T-cell (primary cell): ENCODE measurements at regions not wholly inside any gene's neighbourhood (a gene's known extent, or its start where the extent isn't known, plus 50 kb on each side); places are given as distances from the start of the nearest gene placed in this dataset.

Source experiments
- ATAC-seq, 4 experiments: fragments of 200-7000 bp in 3 of 4; fragments of 150-1000 bp in 1 of 4; cut with Tn5 transposase; replicated peaks in 1 of 4; 1 replicate in 3 of 4; 2 replicates in 1 of 4; pipeline ENCODE4 v1.10.0; 2021; ENCODE audit warnings: moderate library complexity in 3 of 4, mild to moderate bottlenecking in 2 of 4, moderate number of reproducible peaks in 1 of 4
- CTCF ChIA-PET, 2 donors: fragments of 300-600 bp; sonication (Branson Sonifier 250); formaldehyde crosslinking; loops; one replicate each; lab custom pipeline; 2022; ENCODE audit warnings: antibody characterized with exemption in 2 of 2; lab: Charles Lee
- POLR2A ChIA-PET, 2 donors: fragments of 300-600 bp; sonication (Branson Sonifier 250); formaldehyde crosslinking; loops; one replicate each; lab custom pipeline; 2022; ENCODE audit warnings: antibody characterized with exemption in 2 of 2; lab: Charles Lee
- DNase-seq, 35 experiments: peaks; one replicate each; pipeline versions ENCODE4 v3.0.0 to v3.0.0-alpha.2; 2013 to 2023
- H3K27ac ChIP-seq: one replicate; pipeline ENCODE4 v1.5.1; 2013; ENCODE audit warnings: low read length
- H3K27me3 ChIP-seq, 2 experiments: replicated peaks in 1 of 2; 1 replicate in 1 of 2; 2 replicates in 1 of 2; pipeline versions ENCODE4 v1.6.1 to v1.7.0; 2013; ENCODE audit warnings: low read length in 1 of 2, mixed read lengths in 1 of 2; ENCODE audit not compliant: control insufficient read depth in 2 of 2, insufficient read depth in 2 of 2; ENCODE audit errors: extremely low read depth in 1 of 2
- H3K36me3 ChIP-seq, 2 donors: 1 replicate in 1 of 2; 2 replicates in 1 of 2; pipeline versions ENCODE4 v1.6.1 to v1.7.0; 2013; ENCODE audit warnings: low read length in 1 of 2; ENCODE audit not compliant: control insufficient read depth in 2 of 2, insufficient read depth in 1 of 2; ENCODE audit errors: extremely low read depth in 1 of 2
- H3K4me1 ChIP-seq, 2 experiments: 1 replicate in 1 of 2; 2 replicates in 1 of 2; pipeline versions ENCODE4 v1.6.1 to v1.7.0; 2013; ENCODE audit warnings: low read length in 2 of 2, mixed read lengths in 1 of 2; ENCODE audit not compliant: insufficient read depth in 2 of 2, control insufficient read depth in 1 of 2; ENCODE audit errors: extremely low read depth in 1 of 2
- H3K4me3 ChIP-seq, 2 donors: 1 replicate in 1 of 2; 2 replicates in 1 of 2; pipeline versions ENCODE4 v1.5.1 to v1.7.0; 2013; ENCODE audit warnings: mild to moderate bottlenecking in 2 of 2, low read length in 1 of 2, moderate library complexity in 1 of 2; ENCODE audit not compliant: control insufficient read depth in 1 of 2; ENCODE audit errors: extremely low read depth in 1 of 2
- H3K9me3 ChIP-seq: 2 replicates; pipeline ENCODE4 v1.7.0; 2013
- H3K27ac Mint-ChIP-seq, 2 donors: one replicate each; pipeline ENCODE4 v1.8.0; 2020 to 2021; ENCODE audit warnings: mild to moderate bottlenecking in 2 of 2, mixed read lengths in 2 of 2
- H3K27me3 Mint-ChIP-seq, 2 donors: one replicate each; pipeline ENCODE4 v1.8.0; 2021 to 2022; ENCODE audit warnings: mixed read lengths in 2 of 2
- H3K36me3 Mint-ChIP-seq: one replicate; pipeline ENCODE4 v1.8.0; 2021; ENCODE audit warnings: mixed read lengths
- H3K4me1 Mint-ChIP-seq, 3 donors: one replicate each; pipeline ENCODE4 v1.8.0; 2020 to 2022; ENCODE audit warnings: mixed read lengths in 3 of 3, mild to moderate bottlenecking in 1 of 3
- H3K4me3 Mint-ChIP-seq, 3 donors: one replicate each; pipeline ENCODE4 v1.8.0; 2020 to 2022; ENCODE audit warnings: mild to moderate bottlenecking in 3 of 3, mixed read lengths in 3 of 3, moderate library complexity in 3 of 3
- H3K9me3 Mint-ChIP-seq, 3 donors: one replicate each; pipeline ENCODE4 v1.8.0; 2020 to 2022; ENCODE audit warnings: mixed read lengths in 3 of 3
- WGBS: methylation state at CpG from one replicate; pipeline ENCODE4 v1.1.5; 2013; ENCODE audit warnings: missing lambda C conversion rate; ENCODE audit not compliant: insufficient coverage; 5-methylcytosine and 5-hydroxymethylcytosine counted together

DNA sequence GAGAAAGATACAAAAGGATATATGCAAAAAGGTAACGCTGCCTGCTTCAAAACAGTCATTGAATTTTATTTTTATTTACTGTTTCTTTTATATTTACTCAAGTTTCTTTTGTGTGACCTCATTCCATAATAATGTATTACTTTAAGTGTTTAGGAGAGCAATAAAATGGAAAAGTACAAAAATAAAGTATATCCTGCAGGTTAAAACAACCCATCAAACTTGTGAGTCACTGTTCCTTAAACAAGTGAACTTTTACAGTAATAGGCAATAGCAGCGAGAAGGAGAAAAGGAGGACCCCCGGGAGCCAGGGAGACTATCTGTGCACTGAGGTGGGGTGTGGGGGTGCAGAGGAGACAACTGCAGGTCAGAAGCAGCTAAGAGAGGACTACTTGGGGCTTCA is 124.5 kb downstream of the EN1 start:
- H3K27ac ChIP-seq = no peak overlapping the region
- H3K27me3 ChIP-seq = peaks cover 0 to 3% of the 10 kb centered on the region in 2 experiments
- H3K4me1 Mint-ChIP-seq = no peaks in the 10 kb centered on the region
- no peaks in the 10 kb centered on the region for H3K4me1 ChIP-seq
- ChIA-PET CTCF (no interaction called here), POLR2A (no interaction called here)
- H3K4me3 Mint-ChIP-seq = no peak overlapping the region
- ATAC-seq (no peak), DNase-seq (no peak)
- no peaks in the 10 kb centered on the region for H3K36me3 ChIP-seq
- 94% methylated on average over 2 of the region's 3 CpGs for WGBS
- no peaks in the 10 kb centered on the region for H3K36me3 Mint-ChIP-seq
- peaks cover 8 to 18% of the 10 kb centered on the region in 2 donors for H3K27me3 Mint-ChIP-seq
- H3K4me3 ChIP-seq = no peak overlapping the region
- no peak overlapping the region for H3K27ac Mint-ChIP-seq
- H3K9me3 Mint-ChIP-seq = peaks cover 3 to 7% (median 3%) of the 10 kb centered on the region in 3 donors
- H3K9me3 ChIP-seq = no peaks in the 10 kb centered on the region

DNA sequence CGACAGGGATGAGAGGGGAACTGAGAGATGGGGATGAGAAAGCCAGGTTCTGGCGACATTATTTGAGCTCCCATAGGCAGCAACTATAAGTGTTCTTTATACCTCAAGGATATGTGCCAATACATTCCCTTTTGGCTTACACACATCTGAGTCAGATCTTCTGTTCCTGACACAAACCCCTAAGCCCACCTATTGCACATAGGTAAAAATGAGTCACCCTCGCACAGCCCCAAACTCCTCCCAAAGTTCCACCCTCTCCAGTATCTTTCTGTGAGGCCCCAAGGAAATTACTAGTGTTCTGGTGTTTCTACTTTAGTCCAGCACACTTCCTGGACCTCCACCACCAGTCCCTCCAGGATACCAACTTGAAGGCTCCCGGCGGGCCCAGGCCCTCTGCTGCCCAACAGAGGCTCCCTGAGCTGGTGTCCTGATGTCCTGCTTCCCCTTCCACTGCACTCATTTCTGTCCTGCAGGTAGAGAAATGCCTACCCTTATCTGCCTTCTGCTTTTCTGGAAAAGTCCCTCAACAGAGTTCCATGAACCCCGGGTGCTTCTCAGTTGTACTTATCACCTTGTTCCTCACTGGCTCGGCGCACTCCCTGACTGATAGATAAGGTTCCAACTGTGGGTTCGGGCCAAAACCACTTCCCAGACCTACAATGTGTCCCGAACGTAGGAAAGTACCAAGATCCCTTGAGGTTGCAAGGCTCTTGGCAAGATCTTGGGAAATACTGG is 125.5 kb downstream of the EN1 start:
- 95% methylated on average over 3 of the region's 11 CpGs for WGBS
- Histone ChIP-seq H3K27ac (no peak overlapping the region), H3K9me3 (no peaks in the 10 kb centered on the region), H3K27me3 (peaks cover 0 to 3% of the 10 kb centered on the region in 2 experiments), H3K4me3 (no peak overlapping the region), H3K4me1 (no peaks in the 10 kb centered on the region), H3K36me3 (no peaks in the 10 kb centered on the region)
- ATAC-seq (no peak), DNase-seq (no peak)
- H3K27me3 Mint-ChIP-seq = peaks cover 8 to 14% of the 10 kb centered on the region in 2 donors
- H3K4me1 Mint-ChIP-seq = no peaks in the 10 kb centered on the region
- ChIA-PET POLR2A (no interaction called here), CTCF (no interaction called here)
- no peak overlapping the region for H3K27ac Mint-ChIP-seq
- no peaks in the 10 kb centered on the region for H3K36me3 Mint-ChIP-seq
- H3K9me3 Mint-ChIP-seq = peaks cover under 1 to 7% (median under 1%) of the 10 kb centered on the region in 3 donors
- no peak overlapping the region for H3K4me3 Mint-ChIP-seq

DNA sequence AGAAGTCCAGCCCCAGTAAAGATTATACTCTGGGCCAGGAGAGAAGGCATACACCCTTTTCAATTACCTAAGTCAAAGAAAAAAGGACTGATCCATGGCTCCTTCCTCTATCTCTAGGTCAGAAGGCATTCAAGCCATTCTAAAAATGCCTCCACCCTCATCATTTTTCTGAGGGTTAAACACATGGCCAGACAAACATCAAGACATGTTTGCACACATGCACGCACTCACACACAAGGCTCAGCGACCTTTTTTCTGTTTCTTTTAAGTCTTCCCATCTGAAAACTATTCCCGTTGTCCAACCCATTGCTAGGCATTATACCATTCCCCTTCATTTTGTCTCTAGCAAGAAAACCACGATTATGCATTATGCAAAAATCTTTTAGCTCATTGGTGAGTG is 126.6 kb downstream of the EN1 start:
- Histone ChIP-seq H3K9me3 (no peaks in the 10 kb centered on the region), H3K4me3 (no peak overlapping the region), H3K27ac (no peak overlapping the region), H3K36me3 (no peaks in the 10 kb centered on the region), H3K27me3 (peaks cover 0 to 3% of the 10 kb centered on the region in 2 experiments), H3K4me1 (no peaks in the 10 kb centered on the region)
- H3K9me3 Mint-ChIP-seq = peaks cover 0 to 7% (median 0%) of the 10 kb centered on the region in 3 donors
- ATAC-seq (no peak), DNase-seq (no peak)
- H3K27me3 Mint-ChIP-seq = peaks cover 8 to 15% of the 10 kb centered on the region in 2 donors
- CTCF ChIA-PET = no interaction called here
- no peaks in the 10 kb centered on the region for H3K4me1 Mint-ChIP-seq
- 80% methylated on average over 2 of the region's 4 CpGs for WGBS
- no peaks in the 10 kb centered on the region for H3K36me3 Mint-ChIP-seq
- POLR2A ChIA-PET = no interaction called here
- H3K27ac Mint-ChIP-seq = no peak overlapping the region
- no peak overlapping the region for H3K4me3 Mint-ChIP-seq

DNA sequence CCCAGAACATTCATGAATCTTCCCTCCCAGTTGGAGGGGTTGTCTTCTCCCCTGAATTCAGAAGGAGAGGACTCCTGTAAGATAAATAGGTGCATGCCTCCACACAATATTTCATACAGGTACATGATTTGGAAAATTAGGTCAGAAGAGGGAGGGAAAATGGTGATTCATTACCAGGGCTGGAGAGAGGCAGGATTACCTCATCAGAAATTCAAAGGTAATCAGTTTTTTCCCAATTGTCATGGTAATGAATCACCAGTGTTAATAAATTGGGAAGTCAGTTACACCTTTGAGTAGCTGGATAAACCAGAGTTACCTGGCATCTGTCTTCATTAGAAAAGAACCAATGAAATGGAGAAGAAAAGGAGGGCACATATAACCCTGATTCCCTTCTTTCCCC is 128.5 kb downstream of the EN1 start:
- no peak overlapping the region for H3K4me3 ChIP-seq
- H3K9me3 ChIP-seq = no peaks in the 10 kb centered on the region
- no peak overlapping the region for H3K4me3 Mint-ChIP-seq
- no peaks in the 10 kb centered on the region for H3K27me3 ChIP-seq
- H3K27ac ChIP-seq = no peak overlapping the region
- no peaks in the 10 kb centered on the region for H3K36me3 ChIP-seq
- no peaks in the 10 kb centered on the region for H3K4me1 ChIP-seq
- no peak overlapping the region for H3K27ac Mint-ChIP-seq
- no peak for ATAC-seq
- POLR2A ChIA-PET = no interaction called here
- peaks cover 8 to 15% of the 10 kb centered on the region in 2 donors for H3K27me3 Mint-ChIP-seq
- DNase-seq = no peak
- H3K4me1 Mint-ChIP-seq = no peaks in the 10 kb centered on the region
- H3K9me3 Mint-ChIP-seq = peaks cover 0 to 7% (median 0%) of the 10 kb centered on the region in 3 donors
- CTCF ChIA-PET = interaction anchor here in 1 of 2 donors (0.7 kb wide), 1 partner anchor 447 kb away, joined by 3 read pairs; no protein-coding TSS in a partner anchor
- H3K36me3 Mint-ChIP-seq = no peaks in the 10 kb centered on the region

DNA sequence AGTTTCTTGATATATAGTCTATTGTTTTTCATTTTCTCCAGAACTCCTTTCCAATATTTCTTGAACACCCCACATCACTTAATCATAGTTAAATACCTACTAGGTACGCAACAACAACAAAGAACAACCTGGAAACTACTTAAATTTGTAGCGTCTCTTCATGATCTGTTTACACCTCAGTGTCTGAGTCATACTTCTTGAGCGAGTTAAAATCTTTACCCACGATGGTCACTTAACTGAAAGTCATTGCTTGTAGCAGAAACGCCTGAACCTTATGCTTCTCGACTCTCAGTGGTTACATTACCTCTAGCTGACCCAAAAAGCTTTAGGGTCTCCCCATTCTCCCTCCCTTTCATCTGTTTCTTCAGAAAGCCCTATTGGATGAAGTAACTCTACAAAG is 131.3 kb downstream of the EN1 start:
- peaks cover 2 to 11% of the 10 kb centered on the region in 2 donors for H3K27me3 Mint-ChIP-seq

DNA sequence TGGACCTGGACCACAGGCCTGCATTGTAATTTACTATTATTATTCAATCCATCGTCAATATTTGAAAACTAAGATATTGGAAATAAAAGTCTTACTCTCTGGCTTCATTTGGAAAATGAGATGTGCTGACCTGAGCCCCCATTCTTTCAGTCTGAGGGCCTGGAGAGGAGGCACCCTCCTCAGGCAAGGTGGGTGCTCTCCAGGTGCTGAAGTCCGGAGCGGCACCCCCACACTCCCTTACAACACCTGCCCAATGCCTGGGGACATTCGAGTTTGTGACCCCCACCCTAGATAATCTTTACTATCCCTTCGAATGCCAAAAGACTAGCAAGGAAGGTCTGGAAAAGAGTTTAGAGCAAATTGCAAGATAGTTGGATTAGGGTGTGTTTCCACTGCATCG is 133.3 kb downstream of the EN1 start:
- WGBS = no CpG with 5 or more reads among the region's 6 CpGs
- ATAC-seq = no peak

More for the DNA sequence above, 131.3 kb downstream of the EN1 start:
- DNase-seq (no peak), ATAC-seq (no peak)
- H3K4me3 ChIP-seq = no peak overlapping the region
- H3K27me3 ChIP-seq = peaks cover 0 to 1% of the 10 kb centered on the region in 2 experiments
- Mint-ChIP-seq H3K4me1 (no peaks in the 10 kb centered on the region), H3K9me3 (peaks cover 0 to 6% (median 0%) of the 10 kb centered on the region in 3 donors), H3K27ac (no peak overlapping the region), H3K4me3 (no peak overlapping the region), H3K36me3 (no peaks in the 10 kb centered on the region)
- no peaks in the 10 kb centered on the region for H3K36me3 ChIP-seq
- no peaks in the 10 kb centered on the region for H3K9me3 ChIP-seq
- no peaks in the 10 kb centered on the region for H3K4me1 ChIP-seq
- ChIA-PET CTCF (no interaction called here), POLR2A (no interaction called here)
- H3K27ac ChIP-seq = no peak overlapping the region
- WGBS = 90% methylated on average over 3 of the region's 6 CpGs

More for the DNA sequence above, 133.3 kb downstream of the EN1 start:
- Mint-ChIP-seq H3K9me3 (peaks cover 0 to 3% (median 0%) of the 10 kb centered on the region in 3 donors), H3K4me1 (no peaks in the 10 kb centered on the region), H3K27ac (no peak overlapping the region), H3K27me3 (peaks cover 2 to 16% of the 10 kb centered on the region in 2 donors), H3K4me3 (no peak overlapping the region), H3K36me3 (no peaks in the 10 kb centered on the region)
- ChIA-PET CTCF (no interaction called here), POLR2A (no interaction called here)
- H3K27me3 ChIP-seq = peaks cover 0 to 3% of the 10 kb centered on the region in 2 experiments
- H3K4me1 ChIP-seq = no peaks in the 10 kb centered on the region
- no peak overlapping the region for H3K27ac ChIP-seq
- H3K4me3 ChIP-seq = no peak overlapping the region
- DNase-seq = no peak
- H3K36me3 ChIP-seq = no peaks in the 10 kb centered on the region
- no peaks in the 10 kb centered on the region for H3K9me3 ChIP-seq
